ENCODE measurements at regions not wholly inside any gene's neighbourhood (a gene's known extent, or its start where the extent isn't known, plus 50 kb on each side); places are given as distances from the start of the nearest gene placed in this dataset.

GRCh38 chr17:77526728-77527350 lies 386.1 kb downstream of the SEC14L1 start:
- TF ChIP-seq MAX (IDR thresholded peaks at IDR 0.05) (no peak), TEAD4 (IDR thresholded peaks at IDR 0.05) (no peak), EGR1 (IDR thresholded peaks at IDR 0.05) (no peak), ZBTB7A (IDR thresholded peaks at IDR 0.05; ENCODE audit: low read depth) (no peak), YY1 (IDR thresholded peaks at IDR 0.05; ENCODE audit: low read depth) (no peak), NFIC (IDR thresholded peaks at IDR 0.05) (no peak), REST (IDR thresholded peaks at IDR 0.05; ENCODE audit: low read depth) (no peak), TCF12 (IDR thresholded peaks at IDR 0.05; ENCODE audit: low read depth) (no peak), RAD21 (IDR thresholded peaks at IDR 0.05; ENCODE audit: low read depth) (no peak), FOXM1 (IDR thresholded peaks at IDR 0.05; ENCODE audit: borderline replicate concordance, low read depth) (no peak), CREB1 (IDR thresholded peaks at IDR 0.05; ENCODE audit: low read depth) (no peak), CEBPB (IDR thresholded peaks at IDR 0.05) (no peak), EP300 (IDR thresholded peaks at IDR 0.05; ENCODE audit: borderline replicate concordance) (no peak), USF1 (IDR thresholded peaks at IDR 0.05) (no peak), TAF1 (IDR thresholded peaks at IDR 0.05; ENCODE audit: low read depth) (no peak)

- TF ChIP-seq TEAD4 (IDR thresholded peaks at IDR 0.05) (no peak), MAX (IDR thresholded peaks at IDR 0.05) (no peak), NFIC (IDR thresholded peaks at IDR 0.05) (no peak), REST (IDR thresholded peaks at IDR 0.05; ENCODE audit: low read depth) (no peak), TAF1 (IDR thresholded peaks at IDR 0.05; ENCODE audit: low read depth) (no peak), TCF12 (IDR thresholded peaks at IDR 0.05; ENCODE audit: low read depth) (no peak)
Measured at GRCh38 chr17:77527409-77527808, 386.6 kb downstream of the SEC14L1 start.

GRCh38 chr17:77527836-77528505 lies 387.2 kb downstream of the SEC14L1 start:
- TF ChIP-seq CEBPB (IDR thresholded peaks at IDR 0.05) = no peak
- TF ChIP-seq USF1 (IDR thresholded peaks at IDR 0.05) = no peak
- no peak for TF ChIP-seq TEAD4 (IDR thresholded peaks at IDR 0.05)
- no peak for TF ChIP-seq CREB1 (IDR thresholded peaks at IDR 0.05; ENCODE audit: low read depth)
- no peak for TF ChIP-seq YY1 (IDR thresholded peaks at IDR 0.05; ENCODE audit: low read depth)
- TF ChIP-seq TCF12 (IDR thresholded peaks at IDR 0.05; ENCODE audit: low read depth) = no peak
- no peak for TF ChIP-seq NFIC (IDR thresholded peaks at IDR 0.05)
- TF ChIP-seq RAD21 (IDR thresholded peaks at IDR 0.05; ENCODE audit: low read depth) = no peak
- TF ChIP-seq EGR1 (IDR thresholded peaks at IDR 0.05) = no peak
- no peak for TF ChIP-seq REST (IDR thresholded peaks at IDR 0.05; ENCODE audit: low read depth)
- no peak for TF ChIP-seq EP300 (IDR thresholded peaks at IDR 0.05; ENCODE audit: borderline replicate concordance)
- no peak for TF ChIP-seq ZBTB7A (IDR thresholded peaks at IDR 0.05; ENCODE audit: low read depth)
- no peak for TF ChIP-seq MAX (IDR thresholded peaks at IDR 0.05)
- no peak for TF ChIP-seq FOXM1 (IDR thresholded peaks at IDR 0.05; ENCODE audit: borderline replicate concordance, low read depth)

Measured in Ishikawa (cell line).